ENCODE measurements at regions not wholly inside any gene's neighbourhood (a gene's known extent, or its start where the extent isn't known, plus 50 kb on each side); places are given as distances from the start of the nearest gene placed in this dataset.

DNA sequence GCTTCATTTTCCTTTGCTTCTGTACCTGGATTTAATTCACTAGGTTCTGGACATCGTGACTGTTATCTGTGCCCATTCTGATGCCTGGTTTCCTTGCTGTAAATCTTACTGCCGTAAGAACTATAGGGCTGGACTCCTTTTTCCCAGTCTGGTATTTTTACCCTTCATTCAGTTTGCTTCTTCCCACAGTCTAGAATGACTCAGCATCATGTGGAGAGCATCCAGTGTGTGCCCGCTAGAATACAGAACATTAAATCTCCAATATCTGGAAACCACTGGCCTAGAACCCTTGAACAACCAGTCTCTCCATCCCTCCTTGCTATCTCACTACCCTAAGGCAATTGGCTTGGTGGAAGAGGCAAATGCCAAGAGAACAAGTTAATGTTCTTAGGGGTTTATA lies 1075.4 kb upstream of the ZEB2 start:
- TF ChIP-seq CTCF (conservative IDR thresholded peaks at IDR 0.05; ENCODE audit: low read depth, low read length), result no peak
- H3K4me3 ChIP-seq (ENCODE audit: low read length), result no peak overlapping the region
- DNase-seq (ENCODE audit: low read depth), result no peak

DNA sequence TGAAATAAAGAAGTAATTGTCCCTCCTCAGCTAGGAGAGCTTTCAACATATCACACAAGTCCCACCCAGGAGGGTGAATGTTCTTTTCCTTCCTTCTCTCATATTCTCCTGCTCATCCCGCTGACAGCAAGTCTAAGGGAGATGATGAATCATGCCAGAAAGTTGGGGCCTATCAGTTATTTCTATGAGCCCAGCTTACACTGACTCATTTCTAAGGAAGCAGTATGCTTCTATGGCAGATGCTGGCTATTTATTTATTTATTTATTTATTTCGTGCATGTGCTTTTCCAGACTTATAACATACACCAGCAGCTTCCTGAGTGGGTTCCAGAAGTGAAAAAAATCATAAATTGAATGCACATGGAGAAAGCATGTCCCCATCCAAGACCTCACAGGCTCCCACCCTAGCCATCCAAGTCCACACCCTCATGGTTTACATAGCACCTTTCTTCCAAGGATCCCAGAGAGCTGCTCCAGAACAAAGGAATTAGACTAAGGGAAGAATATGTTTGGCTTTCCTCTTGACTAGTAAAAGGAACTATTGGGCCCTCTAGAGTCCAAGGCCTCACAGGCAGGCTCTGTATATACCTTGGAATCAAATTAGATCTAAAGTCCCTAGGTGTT lies 1074.2 kb upstream of the ZEB2 start:
- H3K4me3 ChIP-seq (ENCODE audit: low read length), result no peak overlapping the region
- peak; percentile 36 for TF ChIP-seq CTCF (conservative IDR thresholded peaks at IDR 0.05; ENCODE audit: low read depth, low read length)
- DNase-seq (ENCODE audit: low read depth), result peak; percentile 33

DNA sequence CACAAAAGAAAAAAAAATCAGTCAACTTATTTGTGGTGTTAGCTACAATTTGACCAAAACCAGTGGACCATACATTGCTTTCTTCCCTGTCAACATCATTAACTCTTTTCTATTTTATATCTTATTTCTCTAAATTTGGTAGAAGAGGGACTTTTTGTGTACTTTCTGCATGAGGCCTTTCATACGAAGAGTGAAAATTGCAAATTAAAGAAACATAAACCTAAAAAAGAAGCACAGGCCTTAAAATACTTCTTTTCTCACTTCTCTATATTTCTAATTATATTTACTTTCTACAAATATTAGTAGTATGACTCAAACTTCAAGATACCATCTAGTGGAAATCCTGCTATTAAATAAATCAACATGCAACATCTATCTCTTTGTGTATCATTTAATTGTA lies 1073.4 kb upstream of the ZEB2 start:
- no peak overlapping the region for H3K4me3 ChIP-seq (ENCODE audit: low read length)
- DNase-seq (ENCODE audit: low read depth), result no peak
- no peak for TF ChIP-seq CTCF (conservative IDR thresholded peaks at IDR 0.05; ENCODE audit: low read depth, low read length)

DNA sequence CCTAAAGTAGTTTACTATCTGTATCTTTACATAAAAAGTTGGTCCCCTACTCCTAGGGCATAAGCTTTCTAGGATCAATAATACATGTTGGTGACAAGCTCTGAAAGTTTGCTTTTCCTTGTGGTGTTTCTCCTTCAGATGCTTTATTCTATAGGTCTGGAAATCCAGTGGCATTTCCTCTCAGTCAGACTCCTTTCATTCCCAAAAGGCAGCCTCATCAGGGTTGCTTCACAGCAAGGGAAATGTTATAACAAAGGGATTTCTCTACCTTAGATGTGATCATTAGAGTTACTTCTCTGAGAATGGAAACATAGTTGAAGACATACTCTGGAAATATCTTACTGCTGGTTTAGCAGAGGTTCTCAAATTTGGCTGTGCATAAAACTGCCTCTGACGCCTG lies 1072.4 kb upstream of the ZEB2 start:
- TF ChIP-seq CTCF (conservative IDR thresholded peaks at IDR 0.05; ENCODE audit: low read depth, low read length), result no peak
- no peak overlapping the region for H3K4me3 ChIP-seq (ENCODE audit: low read length)
- DNase-seq (ENCODE audit: low read depth), result no peak

- no peak for TF ChIP-seq CTCF (conservative IDR thresholded peaks at IDR 0.05; ENCODE audit: low read depth, low read length)
- H3K4me3 ChIP-seq (ENCODE audit: low read length), result no peak overlapping the region
- DNase-seq (ENCODE audit: low read depth), result no peak
Measured at GRCh38 chr2:145591109-145591809, 1071.3 kb upstream of the ZEB2 start.

GRCh38 chr2:145587922-145588321 lies 1068.0 kb upstream of the ZEB2 start:
- DNase-seq (ENCODE audit: low read depth), result no peak
- no peak for TF ChIP-seq CTCF (conservative IDR thresholded peaks at IDR 0.05; ENCODE audit: low read depth, low read length)
- no peak overlapping the region for H3K4me3 ChIP-seq (ENCODE audit: low read length)

DNA sequence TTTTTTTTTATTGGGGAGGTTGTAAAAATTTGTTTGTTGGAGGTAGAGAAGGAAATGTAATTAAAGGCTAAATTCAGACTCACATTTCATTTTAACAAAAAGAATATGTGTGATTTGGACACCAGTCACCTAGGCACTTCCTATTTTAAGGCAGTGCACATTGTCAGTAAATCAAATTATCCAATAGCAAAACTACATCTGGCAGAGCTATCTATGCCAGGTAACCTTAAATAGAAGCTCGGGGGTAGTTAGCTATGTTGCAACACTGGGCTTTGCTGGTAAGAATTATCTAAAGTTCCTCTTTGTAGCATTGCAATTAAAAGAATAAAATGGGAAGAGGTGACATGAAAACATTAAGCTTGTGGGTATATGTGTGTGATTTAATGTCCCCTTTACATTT lies 1064.4 kb upstream of the ZEB2 start:
- no peak overlapping the region for H3K4me3 ChIP-seq (ENCODE audit: low read length)
- TF ChIP-seq CTCF (conservative IDR thresholded peaks at IDR 0.05; ENCODE audit: low read depth, low read length), result no peak
- no peak for DNase-seq (ENCODE audit: low read depth)
